ENCODE measurements at regions not wholly inside any gene's neighbourhood (a gene's known extent, or its start where the extent isn't known, plus 50 kb on each side); places are given as distances from the start of the nearest gene placed in this dataset.

- no peak overlapping the region for H3K27ac Mint-ChIP-seq (ENCODE audit: unreplicated experiment)
- no peaks in the 10 kb centered on the region for H3K4me1 Mint-ChIP-seq (ENCODE audit: low read depth, unreplicated experiment)
- Histone ChIP-seq H3K9me3 (no peaks in the 10 kb centered on the region), H3K4me1 (no peaks in the 10 kb centered on the region), H3K36me3 (ENCODE audit: control insufficient read depth, insufficient read depth, low read length) (no peaks in the 10 kb centered on the region), H3K27me3 (replicated peaks; ENCODE audit: control insufficient read depth, insufficient read depth, low read length) (no peaks in the 10 kb centered on the region), H3K4me3 (ENCODE audit: low read depth, low read length) (no peak overlapping the region)
- ChIA-PET CTCF (no interaction called here), POLR2A (interaction anchor here (0.5 kb wide), 1 partner anchor 678 kb away, joined by 3 read pairs; no protein-coding TSS in a partner anchor)
- no peaks in the 10 kb centered on the region for H3K36me3 Mint-ChIP-seq (ENCODE audit: insufficient read depth, unreplicated experiment)
- peaks cover 12% of the 10 kb centered on the region for H3K9me3 Mint-ChIP-seq (ENCODE audit: unreplicated experiment)
- no peak overlapping the region for H3K4me3 Mint-ChIP-seq (ENCODE audit: unreplicated experiment)
- no peak for TF ChIP-seq CTCF (IDR thresholded peaks at IDR 0.05; ENCODE audit: insufficient read depth in 1 of 2, low read depth in 1 of 2, low read length in 1 of 2, severe bottlenecking in 1 of 2, unreplicated experiment in 1 of 2)
- BruUV-seq (replicated peaks): no TSS peak
- intact Hi-C loops (cut with micrococcal nuclease; ENCODE audit: unreplicated experiment): no loop called here
- H3K27me3 Mint-ChIP-seq (ENCODE audit: insufficient read depth, unreplicated experiment): peaks cover 3% of the 10 kb centered on the region
- no peak for DNase-seq
Observed at GRCh38 chr16:80114699-80115098, 426.1 kb upstream of the DYNLRB2 start.

GRCh38 chr16:80113873-80114574 lies 426.8 kb upstream of the DYNLRB2 start:
- no peak overlapping the region for H3K4me3 Mint-ChIP-seq (ENCODE audit: unreplicated experiment)
- no peaks in the 10 kb centered on the region for H3K36me3 Mint-ChIP-seq (ENCODE audit: insufficient read depth, unreplicated experiment)
- no peak overlapping the region for H3K4me3 ChIP-seq (ENCODE audit: low read depth, low read length)
- H3K4me1 ChIP-seq: no peaks in the 10 kb centered on the region
- H3K27me3 ChIP-seq (replicated peaks; ENCODE audit: control insufficient read depth, insufficient read depth, low read length): no peaks in the 10 kb centered on the region
- peaks cover 3% of the 10 kb centered on the region for H3K27me3 Mint-ChIP-seq (ENCODE audit: insufficient read depth, unreplicated experiment)
- ChIA-PET CTCF (no interaction called here), POLR2A (no interaction called here)
- no peaks in the 10 kb centered on the region for H3K9me3 ChIP-seq
- H3K36me3 ChIP-seq (ENCODE audit: control insufficient read depth, insufficient read depth, low read length): no peaks in the 10 kb centered on the region
- H3K27ac Mint-ChIP-seq (ENCODE audit: unreplicated experiment): no peak overlapping the region
- BruUV-seq (replicated peaks): no TSS peak
- TF ChIP-seq CTCF (IDR thresholded peaks at IDR 0.05; ENCODE audit: insufficient read depth in 1 of 2, low read depth in 1 of 2, low read length in 1 of 2, severe bottlenecking in 1 of 2, unreplicated experiment in 1 of 2): no peak
- H3K4me1 Mint-ChIP-seq (ENCODE audit: low read depth, unreplicated experiment): no peaks in the 10 kb centered on the region
- no peak for DNase-seq
- peaks cover 6% of the 10 kb centered on the region for H3K9me3 Mint-ChIP-seq (ENCODE audit: unreplicated experiment)
- intact Hi-C loops (cut with micrococcal nuclease; ENCODE audit: unreplicated experiment): no loop called here

- Histone ChIP-seq H3K36me3 (ENCODE audit: control insufficient read depth, insufficient read depth, low read length) (no peaks in the 10 kb centered on the region), H3K4me1 (peaks cover 8% of the 10 kb centered on the region; the same call in 1 of the 2 replicates), H3K4me3 (ENCODE audit: low read depth, low read length) (no peak overlapping the region), H3K9me3 (no peaks in the 10 kb centered on the region), H3K27me3 (replicated peaks; ENCODE audit: control insufficient read depth, insufficient read depth, low read length) (no peaks in the 10 kb centered on the region)
- Mint-ChIP-seq H3K27me3 (ENCODE audit: insufficient read depth, unreplicated experiment) (peaks cover 3% of the 10 kb centered on the region), H3K27ac (ENCODE audit: unreplicated experiment) (no peak overlapping the region), H3K36me3 (ENCODE audit: insufficient read depth, unreplicated experiment) (no peaks in the 10 kb centered on the region), H3K9me3 (ENCODE audit: unreplicated experiment) (peaks cover 8% of the 10 kb centered on the region), H3K4me1 (ENCODE audit: low read depth, unreplicated experiment) (peaks cover 10% of the 10 kb centered on the region), H3K4me3 (ENCODE audit: unreplicated experiment) (no peak overlapping the region)
- no TSS peak for BruUV-seq (replicated peaks)
- intact Hi-C loops (cut with micrococcal nuclease; ENCODE audit: unreplicated experiment): no loop called here
- no peak for DNase-seq
- no peak for TF ChIP-seq CTCF (IDR thresholded peaks at IDR 0.05; ENCODE audit: insufficient read depth in 1 of 2, low read depth in 1 of 2, low read length in 1 of 2, severe bottlenecking in 1 of 2, unreplicated experiment in 1 of 2)
- ChIA-PET POLR2A (no interaction called here), CTCF (no interaction called here)
Observed at GRCh38 chr16:80109581-80109980, 431.2 kb upstream of the DYNLRB2 start.

Measured in Caco-2 (cell line).